ENCODE measurements at regions not wholly inside any gene's neighbourhood (a gene's known extent, or its start where the extent isn't known, plus 50 kb on each side); places are given as distances from the start of the nearest gene placed in this dataset.

GRCh38 chr2:118689456-118689855 is 158.0 kb downstream of the EN1 start:
- Mint-ChIP-seq H3K36me3 (ENCODE audit: unreplicated experiment) (peaks cover 5% of the 10 kb centered on the region), H3K4me1 (ENCODE audit: low read depth, unreplicated experiment) (no peaks in the 10 kb centered on the region), H3K27me3 (ENCODE audit: unreplicated experiment) (no peaks in the 10 kb centered on the region), H3K9me3 (ENCODE audit: unreplicated experiment) (no peaks in the 10 kb centered on the region), H3K27ac (ENCODE audit: unreplicated experiment) (no peak overlapping the region), H3K4me3 (ENCODE audit: unreplicated experiment) (no peak overlapping the region)
- no peak for DNase-seq
- TF ChIP-seq CTCF (IDR thresholded peaks at IDR 0.05; ENCODE audit: partially characterized antibody, unreplicated experiment), result no peak

GRCh38 chr2:118689033-118689432 is 158.4 kb downstream of the EN1 start:
- peaks cover 5% of the 10 kb centered on the region for H3K36me3 Mint-ChIP-seq (ENCODE audit: unreplicated experiment)
- H3K9me3 Mint-ChIP-seq (ENCODE audit: unreplicated experiment), result no peaks in the 10 kb centered on the region
- no peaks in the 10 kb centered on the region for H3K27me3 Mint-ChIP-seq (ENCODE audit: unreplicated experiment)
- DNase-seq, result no peak
- no peak for TF ChIP-seq CTCF (IDR thresholded peaks at IDR 0.05; ENCODE audit: partially characterized antibody, unreplicated experiment)
- no peak overlapping the region for H3K4me3 Mint-ChIP-seq (ENCODE audit: unreplicated experiment)
- no peak overlapping the region for H3K27ac Mint-ChIP-seq (ENCODE audit: unreplicated experiment)
- no peaks in the 10 kb centered on the region for H3K4me1 Mint-ChIP-seq (ENCODE audit: low read depth, unreplicated experiment)

GRCh38 chr2:118687698-118688097 is 159.8 kb downstream of the EN1 start:
- no peak overlapping the region for H3K27ac Mint-ChIP-seq (ENCODE audit: unreplicated experiment)
- TF ChIP-seq CTCF (IDR thresholded peaks at IDR 0.05; ENCODE audit: partially characterized antibody, unreplicated experiment), result no peak
- no peaks in the 10 kb centered on the region for H3K27me3 Mint-ChIP-seq (ENCODE audit: unreplicated experiment)
- peaks cover 5% of the 10 kb centered on the region for H3K36me3 Mint-ChIP-seq (ENCODE audit: unreplicated experiment)
- no peaks in the 10 kb centered on the region for H3K4me1 Mint-ChIP-seq (ENCODE audit: low read depth, unreplicated experiment)
- no peak for DNase-seq
- H3K4me3 Mint-ChIP-seq (ENCODE audit: unreplicated experiment), result no peak overlapping the region
- H3K9me3 Mint-ChIP-seq (ENCODE audit: unreplicated experiment), result no peaks in the 10 kb centered on the region

- no peak for TF ChIP-seq CTCF (IDR thresholded peaks at IDR 0.05; ENCODE audit: partially characterized antibody, unreplicated experiment)
- no peaks in the 10 kb centered on the region for H3K9me3 Mint-ChIP-seq (ENCODE audit: unreplicated experiment)
- H3K27me3 Mint-ChIP-seq (ENCODE audit: unreplicated experiment), result no peaks in the 10 kb centered on the region
- no peak overlapping the region for H3K27ac Mint-ChIP-seq (ENCODE audit: unreplicated experiment)
- peaks cover 5% of the 10 kb centered on the region for H3K36me3 Mint-ChIP-seq (ENCODE audit: unreplicated experiment)
- no peak overlapping the region for H3K4me3 Mint-ChIP-seq (ENCODE audit: unreplicated experiment)
- no peaks in the 10 kb centered on the region for H3K4me1 Mint-ChIP-seq (ENCODE audit: low read depth, unreplicated experiment)
- no peak for DNase-seq
These were observed 160.3 kb downstream of the EN1 start for GRCh38 chr2:118687192-118687591.

- H3K27me3 Mint-ChIP-seq (ENCODE audit: unreplicated experiment), result no peaks in the 10 kb centered on the region
- TF ChIP-seq CTCF (IDR thresholded peaks at IDR 0.05; ENCODE audit: partially characterized antibody, unreplicated experiment), result no peak
- no peak overlapping the region for H3K4me3 Mint-ChIP-seq (ENCODE audit: unreplicated experiment)
- no peak for DNase-seq
- no peaks in the 10 kb centered on the region for H3K9me3 Mint-ChIP-seq (ENCODE audit: unreplicated experiment)
- no peak overlapping the region for H3K27ac Mint-ChIP-seq (ENCODE audit: unreplicated experiment)
- no peaks in the 10 kb centered on the region for H3K4me1 Mint-ChIP-seq (ENCODE audit: low read depth, unreplicated experiment)
- peaks cover 5% of the 10 kb centered on the region for H3K36me3 Mint-ChIP-seq (ENCODE audit: unreplicated experiment)
These were observed 161.1 kb downstream of the EN1 start for GRCh38 chr2:118686346-118686745.
